ENCODE measurements at regions not wholly inside any gene's neighbourhood (a gene's known extent, or its start where the extent isn't known, plus 50 kb on each side); places are given as distances from the start of the nearest gene placed in this dataset.

GRCh38 chr1:95326023-95326422, 92.0 kb downstream of the RWDD3 start:
- no TSS peak for BruUV-seq (replicated peaks)
- TF ChIP-seq EZH2 (IDR thresholded peaks at IDR 0.05; ENCODE audit: low read depth) = no peak
- no peak for TF ChIP-seq CTCF (conservative IDR thresholded peaks at IDR 0.05)
- Histone ChIP-seq H4K20me1 (ENCODE audit: insufficient read depth) (no peaks in the 10 kb centered on the region), H3K79me2 (ENCODE audit: low read depth) (no peaks in the 10 kb centered on the region), H3K9me3 (ENCODE audit: insufficient read depth, low read depth) (no peaks in the 10 kb centered on the region), H2AFZ (no peak overlapping the region), H3F3A (ENCODE audit: insufficient read depth, low read depth) (no peaks in the 10 kb centered on the region), H3K9me2 (ENCODE audit: insufficient read depth) (0 out of 2 replicates have a peak, but pooled peaks cover 8% of the 10 kb centered on the region), H3K4me3 (no peak overlapping the region), H3K27ac (no peak overlapping the region), H3K4me2 (no peak overlapping the region), H3K4me1 (replicated peaks; ENCODE audit: insufficient read depth) (no peaks in the 10 kb centered on the region), H3K36me3 (ENCODE audit: low read depth) (no peaks in the 10 kb centered on the region), H3K27me3 (ENCODE audit: insufficient read depth, low read depth) (peaks cover 38% of the 10 kb centered on the region)
- no peak for DNase-seq
- POLR2A ChIA-PET (ENCODE audit: unreplicated experiment) = no interaction called here
- intact Hi-C loops (cut with micrococcal nuclease; ENCODE audit: unreplicated experiment) = no loop called here
- CTCF ChIA-PET = no interaction called here

GRCh38 chr1:95332754-95333153, 98.7 kb downstream of the RWDD3 start:
- no peak overlapping the region for H3K27ac ChIP-seq
- H3K36me3 ChIP-seq (ENCODE audit: low read depth) = no peaks in the 10 kb centered on the region
- H3K9me2 ChIP-seq (ENCODE audit: insufficient read depth) = 0 out of 2 replicates have a peak, but pooled peaks cover 8% of the 10 kb centered on the region
- peaks cover 13% of the 10 kb centered on the region; the same call in 1 of the 2 replicates for H3K27me3 ChIP-seq (ENCODE audit: insufficient read depth, low read depth)
- DNase-seq = no peak
- no peaks in the 10 kb centered on the region for H3K4me1 ChIP-seq (replicated peaks; ENCODE audit: insufficient read depth)
- H4K20me1 ChIP-seq (ENCODE audit: insufficient read depth) = no peaks in the 10 kb centered on the region
- H3K4me3 ChIP-seq = no peak overlapping the region
- H3F3A ChIP-seq (ENCODE audit: insufficient read depth, low read depth) = no peaks in the 10 kb centered on the region
- BruUV-seq (replicated peaks) = no TSS peak
- H3K9me3 ChIP-seq (ENCODE audit: insufficient read depth, low read depth) = no peaks in the 10 kb centered on the region
- ChIA-PET CTCF (no interaction called here), POLR2A (ENCODE audit: unreplicated experiment) (no interaction called here)
- no peak overlapping the region for H3K4me2 ChIP-seq
- TF ChIP-seq CTCF (conservative IDR thresholded peaks at IDR 0.05) (no peak), EZH2 (IDR thresholded peaks at IDR 0.05; ENCODE audit: low read depth) (no peak)
- no peaks in the 10 kb centered on the region for H3K79me2 ChIP-seq (ENCODE audit: low read depth)
- intact Hi-C loops (cut with micrococcal nuclease; ENCODE audit: unreplicated experiment) = no loop called here
- no peak overlapping the region for H2AFZ ChIP-seq

GRCh38 chr1:95339377-95339776, 105.4 kb downstream of the RWDD3 start:
- POLR2A ChIA-PET (ENCODE audit: unreplicated experiment) = no interaction called here
- CTCF ChIA-PET = no interaction called here
- H2AFZ ChIP-seq = no peak overlapping the region

More at GRCh38 chr1:95339377-95339776, 105.4 kb downstream of the RWDD3 start:
- Histone ChIP-seq H3K9me3 (ENCODE audit: insufficient read depth, low read depth) (no peaks in the 10 kb centered on the region), H3K79me2 (ENCODE audit: low read depth) (no peaks in the 10 kb centered on the region), H3K4me2 (no peak overlapping the region), H3K27ac (no peak overlapping the region), H3F3A (ENCODE audit: insufficient read depth, low read depth) (no peaks in the 10 kb centered on the region), H3K9me2 (ENCODE audit: insufficient read depth) (no peaks in the 10 kb centered on the region), H3K36me3 (ENCODE audit: low read depth) (no peaks in the 10 kb centered on the region), H3K4me3 (no peak overlapping the region), H3K4me1 (replicated peaks; ENCODE audit: insufficient read depth) (no peaks in the 10 kb centered on the region), H4K20me1 (ENCODE audit: insufficient read depth) (no peaks in the 10 kb centered on the region), H3K27me3 (ENCODE audit: insufficient read depth, low read depth) (peaks cover 6% of the 10 kb centered on the region; the same call in 1 of the 2 replicates)
- intact Hi-C loops (cut with micrococcal nuclease; ENCODE audit: unreplicated experiment) = no loop called here
- no peak for TF ChIP-seq CTCF (conservative IDR thresholded peaks at IDR 0.05)
- no peak for TF ChIP-seq EZH2 (IDR thresholded peaks at IDR 0.05; ENCODE audit: low read depth)
- DNase-seq = no peak
- BruUV-seq (replicated peaks) = no TSS peak

Data from PC-9 (cell line).